ENCODE measurements at regions not wholly inside any gene's neighbourhood (a gene's known extent, or its start where the extent isn't known, plus 50 kb on each side); places are given as distances from the start of the nearest gene placed in this dataset.

- TF ChIP-seq, protein P1, sequence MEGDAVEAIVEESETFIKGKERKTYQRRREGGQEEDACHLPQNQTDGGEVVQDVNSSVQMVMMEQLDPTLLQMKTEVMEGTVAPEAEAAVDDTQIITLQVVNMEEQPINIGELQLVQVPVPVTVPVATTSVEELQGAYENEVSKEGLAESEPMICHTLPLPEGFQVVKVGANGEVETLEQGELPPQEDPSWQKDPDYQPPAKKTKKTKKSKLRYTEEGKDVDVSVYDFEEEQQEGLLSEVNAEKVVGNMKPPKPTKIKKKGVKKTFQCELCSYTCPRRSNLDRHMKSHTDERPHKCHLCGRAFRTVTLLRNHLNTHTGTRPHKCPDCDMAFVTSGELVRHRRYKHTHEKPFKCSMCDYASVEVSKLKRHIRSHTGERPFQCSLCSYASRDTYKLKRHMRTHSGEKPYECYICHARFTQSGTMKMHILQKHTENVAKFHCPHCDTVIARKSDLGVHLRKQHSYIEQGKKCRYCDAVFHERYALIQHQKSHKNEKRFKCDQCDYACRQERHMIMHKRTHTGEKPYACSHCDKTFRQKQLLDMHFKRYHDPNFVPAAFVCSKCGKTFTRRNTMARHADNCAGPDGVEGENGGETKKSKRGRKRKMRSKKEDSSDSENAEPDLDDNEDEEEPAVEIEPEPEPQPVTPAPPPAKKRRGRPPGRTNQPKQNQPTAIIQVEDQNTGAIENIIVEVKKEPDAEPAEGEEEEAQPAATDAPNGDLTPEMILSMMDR (IDR thresholded peaks at IDR 0.05; ENCODE audit: insufficient read depth, low read depth, low read length, missing control alignments) = no peak
- H3K4me3 ChIP-seq (ENCODE audit: low read depth, low read length) = no peak overlapping the region
- no peak for DNase-seq (ENCODE audit: low read depth)
Observed at GRCh38 chr17:68657166-68657565, 56.0 kb upstream of the FAM20A start.

- TF ChIP-seq, protein P1 (IDR thresholded peaks at IDR 0.05; ENCODE audit: insufficient read depth, low read depth, low read length, missing control alignments) = no peak
- H3K4me3 ChIP-seq (ENCODE audit: low read depth, low read length) = no peak overlapping the region
- no peak for DNase-seq (ENCODE audit: low read depth)
Observed at GRCh38 chr17:68656666-68657065, 55.5 kb upstream of the FAM20A start.
